Psoas muscle (tissue), 7 donors: ENCODE measurements at regions not wholly inside any gene's neighbourhood (a gene's known extent, or its start where the extent isn't known, plus 50 kb on each side); places are given as distances from the start of the nearest gene placed in this dataset.

ENCODE experiments used
- ATAC-seq, 4 donors: fragments of 200-7000 bp; cut with Tn5 transposase; one replicate each; pipeline ENCODE4 v1.9.1; 2020; ENCODE audit warnings: moderate library complexity in 3 of 4, mild to moderate bottlenecking in 2 of 4
- DNase-seq, 2 donors: peaks; one replicate each; pipeline ENCODE4 v3.0.0-alpha.2; 2020
- H3K27ac ChIP-seq: fragments of 200-600 bp; one replicate; pipeline ENCODE4 v1.8.0; 2022
- H3K27me3 ChIP-seq, 3 donors: fragments of 200-600 bp in 1 of 3; one replicate each; pipeline versions ENCODE4 v1.6.1 to v1.8.0; 2013 to 2022; ENCODE audit warnings: low read length in 2 of 3, mild to moderate bottlenecking in 2 of 3, moderate library complexity in 1 of 3; ENCODE audit not compliant: insufficient read depth in 3 of 3
- H3K36me3 ChIP-seq, 2 donors: fragments of 200-600 bp in 1 of 2; one replicate each; pipeline versions ENCODE4 v1.6.1 to v1.8.0; 2013 to 2022; ENCODE audit warnings: low read depth in 1 of 2, mild to moderate bottlenecking in 1 of 2, moderate library complexity in 1 of 2; ENCODE audit not compliant: insufficient read depth in 1 of 2
- H3K4me1 ChIP-seq: fragments of 200-600 bp; one replicate; pipeline ENCODE4 v1.8.0; 2022
- H3K4me3 ChIP-seq: fragments of 200-600 bp; one replicate; pipeline ENCODE4 v1.8.0; 2022; ENCODE audit warnings: mild to moderate bottlenecking
- H3K9me3 ChIP-seq: fragments of 200-600 bp; one replicate; pipeline ENCODE4 v1.8.0; 2022
- CTCF ChIP-seq: fragments of 200-600 bp; IDR thresholded peaks from one replicate; pipeline ENCODE4 v1.8.0; 2022; ENCODE audit warnings: antibody characterized with exemption
- WGBS, 3 donors: extraction: QIAGEN DNeasy Blood & Tissue Kit; methylation state at CpG; one replicate each; pipeline versions ENCODE4 v1.1.6 to v1.1.7; 2013; 5-methylcytosine and 5-hydroxymethylcytosine counted together
- intact Hi-C, 2 donors: fragments of 100-400 bp; cut with DNase I; formaldehyde crosslinking; loops; one replicate each; pipeline versions ENCODE4 v1.11.0 to v1.14.2; 2022
- donor health status: healthy with polysubstance abuse.
- donor health status: DM: no; HTN: no; CAD: no; lungs with moderate emphysema.
- donor health status: Bipolar disorder and iron deficiency.
- donor health status: healthy.
- donor health status: DM: yes; HTN: yes; CAD: no.
- donor health status: DM: no; HTN: no; CAD: no.
- donor health status: DM: yes; HTN: yes; CAD: no.

GRCh38 chr1:195569934-195570333 lies 1038.3 kb downstream of the KCNT2 start:
- 77 to 85% (median 84%) methylated on average over 3 of the region's 3 CpGs for WGBS, 3 donors
- TF ChIP-seq CTCF, result no peak
- Histone ChIP-seq H3K36me3 (no peaks in the 10 kb centered on the region), H3K4me1 (no peaks in the 10 kb centered on the region), H3K27me3 (no peaks in the 10 kb centered on the region), H3K9me3 (peaks cover 14% of the 10 kb centered on the region), H3K27ac (no peak overlapping the region), H3K4me3 (no peak overlapping the region)
- ATAC-seq (no peak), DNase-seq (no peak)
- intact Hi-C loops, result no loop called here

GRCh38 chr1:195568389-195568788 lies 1039.9 kb downstream of the KCNT2 start:
- Histone ChIP-seq H3K4me1 (no peaks in the 10 kb centered on the region), H3K36me3 (no peaks in the 10 kb centered on the region), H3K27me3 (no peaks in the 10 kb centered on the region), H3K4me3 (no peak overlapping the region), H3K9me3 (peaks cover 13% of the 10 kb centered on the region), H3K27ac (no peak overlapping the region)
- TF ChIP-seq CTCF, result no peak
- DNase-seq (no peak), ATAC-seq (no peak)
- intact Hi-C loops, result no loop called here

- TF ChIP-seq CTCF, result no peak
- Histone ChIP-seq H3K9me3 (no peaks in the 10 kb centered on the region), H3K4me3 (no peak overlapping the region), H3K36me3 (no peaks in the 10 kb centered on the region), H3K27me3 (no peaks in the 10 kb centered on the region), H3K27ac (no peak overlapping the region), H3K4me1 (no peaks in the 10 kb centered on the region)
- ATAC-seq, result no peak
- no peak for DNase-seq
- intact Hi-C loops, result no loop called here
- 94 to 97% (median 96%) methylated on average over 2 of the region's 2 CpGs for WGBS, 3 donors
Measured at GRCh38 chr1:195562074-195562473, 1046.2 kb downstream of the KCNT2 start.

GRCh38 chr1:195550071-195550862 lies 1058.0 kb downstream of the KCNT2 start:
- TF ChIP-seq CTCF, result no peak
- no peak for ATAC-seq
- intact Hi-C loops, result no loop called here

GRCh38 chr1:195530961-195531360 lies 1077.3 kb downstream of the KCNT2 start:
- H3K27me3 ChIP-seq, result no peaks in the 10 kb centered on the region
- no peak overlapping the region for H3K4me3 ChIP-seq
- no peak for DNase-seq
- no peak for TF ChIP-seq CTCF
- intact Hi-C loops, result no loop called here
- H3K9me3 ChIP-seq, result no peaks in the 10 kb centered on the region
- ATAC-seq, result no peak
- H3K36me3 ChIP-seq, result no peaks in the 10 kb centered on the region
- WGBS, 3 donors, result 59 to 67% (median 60%) methylated on average over 2 of the region's 2 CpGs
- no peak overlapping the region for H3K27ac ChIP-seq
- no peaks in the 10 kb centered on the region for H3K4me1 ChIP-seq

More at GRCh38 chr1:195550071-195550862, 1058.0 kb downstream of the KCNT2 start:
- Histone ChIP-seq H3K36me3 (no peaks in the 10 kb centered on the region), H3K27ac (no peak overlapping the region), H3K4me1 (no peaks in the 10 kb centered on the region), H3K9me3 (no peaks in the 10 kb centered on the region), H3K4me3 (no peak overlapping the region), H3K27me3 (no peaks in the 10 kb centered on the region)
- 74 to 80% (median 79%) methylated on average over 5 of the region's 5 CpGs for WGBS, 3 donors
- no peak for DNase-seq
